ENCODE measurements at regions not wholly inside any gene's neighbourhood (a gene's known extent, or its start where the extent isn't known, plus 50 kb on each side); places are given as distances from the start of the nearest gene placed in this dataset.

- CTCF ChIA-PET = no interaction called here
- H3K27me3 Mint-ChIP-seq = peaks cover 1% of the 10 kb centered on the region
- POLR2A ChIA-PET = no interaction called here
- no peak for DNase-seq
- no peaks in the 10 kb centered on the region for H3K9me3 Mint-ChIP-seq
- no peaks in the 10 kb centered on the region for H3K36me3 Mint-ChIP-seq (ENCODE audit: low read depth)
- H3K4me1 Mint-ChIP-seq = no peaks in the 10 kb centered on the region
- no peak overlapping the region for H3K4me3 Mint-ChIP-seq
- no peak overlapping the region for H3K27ac Mint-ChIP-seq
These were observed 248.8 kb downstream of the CTH start for GRCh38 chr1:70659891-70660290.

DNA sequence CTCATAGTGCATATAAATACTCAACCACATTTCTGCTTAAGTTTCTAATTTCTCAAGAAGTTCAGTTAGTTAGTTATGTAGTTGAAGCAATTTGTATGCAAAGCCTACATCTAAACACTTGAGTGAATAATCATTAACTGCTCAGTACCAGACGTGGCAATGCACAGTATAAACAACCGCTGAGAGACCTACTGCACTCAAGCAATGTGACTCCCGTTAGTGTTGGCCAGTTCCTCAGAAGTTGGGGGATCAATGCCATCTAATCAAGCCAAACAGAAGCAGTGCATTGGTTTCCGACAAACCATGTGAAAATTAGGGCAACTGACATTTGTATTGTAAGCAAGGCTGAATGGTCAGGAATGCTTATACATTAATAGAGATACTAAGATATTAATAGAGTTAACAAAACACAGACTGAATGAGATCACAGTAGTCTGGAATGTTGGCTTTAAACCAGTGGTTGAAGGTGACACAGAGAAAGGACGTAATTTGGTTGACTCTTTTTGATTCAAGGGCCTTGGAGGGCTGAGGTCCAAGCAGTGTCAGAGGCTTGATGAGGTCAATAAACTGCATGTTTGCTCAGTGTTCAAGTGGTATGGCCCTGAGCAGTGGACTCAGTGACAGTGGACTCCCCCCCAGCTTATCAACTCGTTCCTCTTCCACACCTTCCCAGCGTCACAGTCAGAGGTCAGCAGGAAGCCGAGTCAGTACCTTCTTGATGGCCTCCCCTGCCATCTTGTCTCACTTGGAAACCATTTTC lies 255.5 kb downstream of the CTH start:
- Mint-ChIP-seq H3K36me3 (ENCODE audit: low read depth) (no peaks in the 10 kb centered on the region), H3K4me3 (no peak overlapping the region), H3K4me1 (no peaks in the 10 kb centered on the region), H3K27ac (no peak overlapping the region), H3K27me3 (no peaks in the 10 kb centered on the region), H3K9me3 (no peaks in the 10 kb centered on the region)
- CTCF ChIA-PET = no interaction called here
- POLR2A ChIA-PET = no interaction called here
- DNase-seq = no peak

DNA sequence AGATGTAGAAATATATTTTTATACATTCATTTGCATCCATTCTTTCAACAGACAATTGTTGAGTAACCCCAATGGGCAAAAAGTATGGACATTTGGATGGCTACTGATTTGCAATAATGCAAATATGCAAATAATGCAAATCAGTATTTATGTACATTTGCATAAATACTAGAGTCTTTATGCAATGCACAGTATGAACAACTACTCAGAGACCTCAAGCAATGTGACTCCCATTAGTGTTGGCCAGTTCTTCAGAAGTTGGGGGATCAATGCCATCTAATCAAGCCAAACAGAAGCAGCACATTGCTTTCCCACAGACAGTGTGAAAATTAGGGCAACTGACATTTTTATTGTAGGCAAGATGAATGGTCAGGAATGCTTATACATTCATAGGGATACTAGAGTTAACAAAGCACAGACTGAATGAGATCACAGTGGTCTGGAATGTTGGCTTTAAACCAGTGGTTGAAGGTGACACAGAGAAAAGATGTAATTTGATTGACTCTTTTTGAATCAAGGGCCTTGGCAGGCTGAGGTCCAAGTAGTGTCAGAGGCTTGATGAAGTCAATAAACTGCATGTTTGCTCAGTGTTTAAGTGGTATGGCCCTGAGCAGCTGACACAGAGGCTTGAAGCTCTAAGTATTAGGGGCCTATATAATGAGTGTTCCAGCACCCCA lies 256.6 kb downstream of the CTH start:
- H3K27me3 Mint-ChIP-seq = no peaks in the 10 kb centered on the region

GRCh38 chr1:70671006-70671405 lies 259.9 kb downstream of the CTH start:
- CTCF ChIA-PET = no interaction called here
- Mint-ChIP-seq H3K9me3 (no peaks in the 10 kb centered on the region), H3K27ac (no peak overlapping the region), H3K36me3 (ENCODE audit: low read depth) (no peaks in the 10 kb centered on the region), H3K4me3 (no peak overlapping the region), H3K27me3 (peaks cover 2% of the 10 kb centered on the region), H3K4me1 (peaks cover 3% of the 10 kb centered on the region)
- no peak for DNase-seq
- POLR2A ChIA-PET = no interaction called here

More for the DNA sequence above, 256.6 kb downstream of the CTH start:
- Mint-ChIP-seq H3K9me3 (no peaks in the 10 kb centered on the region), H3K4me3 (no peak overlapping the region), H3K36me3 (ENCODE audit: low read depth) (no peaks in the 10 kb centered on the region), H3K27ac (no peak overlapping the region), H3K4me1 (no peaks in the 10 kb centered on the region)
- no peak for DNase-seq
- CTCF ChIA-PET = no interaction called here
- POLR2A ChIA-PET = no interaction called here

DNA sequence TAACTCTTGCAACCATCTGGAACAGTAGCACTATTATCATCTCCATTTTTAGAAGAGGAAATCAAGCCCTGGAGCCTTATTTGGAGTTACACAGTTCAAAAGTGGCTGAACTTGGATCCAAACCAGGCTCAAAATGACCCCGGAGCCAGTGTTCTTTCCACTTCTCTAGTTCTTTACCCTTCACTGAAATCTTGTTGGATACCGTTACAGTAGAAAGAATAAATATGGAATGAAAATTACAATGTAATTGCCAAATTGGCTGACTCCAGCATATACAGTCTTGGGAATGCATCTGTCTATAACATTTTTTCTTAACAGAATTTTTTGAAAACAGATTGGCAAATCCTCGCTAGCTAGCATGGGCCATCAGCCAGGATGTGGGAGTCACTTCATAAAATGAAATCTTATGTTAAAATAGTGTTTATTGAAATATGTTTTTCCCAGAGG lies 261.4 kb downstream of the CTH start:
- Mint-ChIP-seq H3K4me3 (no peak overlapping the region), H3K27ac (no peak overlapping the region), H3K9me3 (no peaks in the 10 kb centered on the region), H3K36me3 (ENCODE audit: low read depth) (no peaks in the 10 kb centered on the region), H3K27me3 (peaks cover 4% of the 10 kb centered on the region), H3K4me1 (peaks cover 3% of the 10 kb centered on the region)
- CTCF ChIA-PET = no interaction called here
- no peak for DNase-seq
- POLR2A ChIA-PET = no interaction called here

DNA sequence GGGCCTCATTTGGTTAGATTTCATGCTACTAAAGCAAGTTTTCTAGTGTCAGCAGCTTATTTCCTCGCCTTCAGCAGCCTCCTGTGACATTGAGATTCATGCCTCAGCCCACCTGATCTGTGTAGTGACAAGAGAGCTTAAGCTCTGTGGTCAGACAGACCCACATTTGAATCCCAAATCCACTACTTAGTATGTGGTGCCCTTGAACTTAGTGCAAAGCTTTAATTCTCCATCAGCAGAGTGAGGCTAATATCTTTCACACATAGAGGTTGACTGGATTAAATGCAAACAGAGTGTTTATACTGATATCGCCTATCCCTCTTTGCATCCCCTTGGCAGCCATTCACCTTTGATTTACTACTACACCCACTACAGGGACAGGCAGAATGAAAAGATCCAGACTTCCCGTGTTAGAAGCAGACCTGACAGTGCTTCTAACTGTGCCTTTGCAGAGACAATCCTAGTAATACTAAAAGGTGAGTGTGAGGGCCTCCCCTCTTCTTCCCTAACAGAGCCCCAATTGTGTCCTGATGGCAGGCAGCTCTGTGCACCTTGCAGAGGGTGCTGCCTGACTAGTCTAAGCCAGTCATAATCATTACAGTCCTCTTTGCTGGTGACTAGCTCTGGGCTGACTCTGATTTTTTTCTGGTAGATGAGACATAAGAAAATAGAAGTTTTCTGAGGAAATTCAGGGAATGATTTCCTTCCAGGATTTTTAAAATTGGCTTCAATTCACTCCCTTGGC lies 264.0 kb downstream of the CTH start:
- Mint-ChIP-seq H3K4me3 (no peak overlapping the region), H3K36me3 (ENCODE audit: low read depth) (no peaks in the 10 kb centered on the region), H3K27ac (no peak overlapping the region), H3K4me1 (peaks cover 3% of the 10 kb centered on the region), H3K9me3 (no peaks in the 10 kb centered on the region), H3K27me3 (peaks cover 4% of the 10 kb centered on the region)
- ChIA-PET CTCF (no interaction called here), POLR2A (no interaction called here)
- no peak for DNase-seq

DNA sequence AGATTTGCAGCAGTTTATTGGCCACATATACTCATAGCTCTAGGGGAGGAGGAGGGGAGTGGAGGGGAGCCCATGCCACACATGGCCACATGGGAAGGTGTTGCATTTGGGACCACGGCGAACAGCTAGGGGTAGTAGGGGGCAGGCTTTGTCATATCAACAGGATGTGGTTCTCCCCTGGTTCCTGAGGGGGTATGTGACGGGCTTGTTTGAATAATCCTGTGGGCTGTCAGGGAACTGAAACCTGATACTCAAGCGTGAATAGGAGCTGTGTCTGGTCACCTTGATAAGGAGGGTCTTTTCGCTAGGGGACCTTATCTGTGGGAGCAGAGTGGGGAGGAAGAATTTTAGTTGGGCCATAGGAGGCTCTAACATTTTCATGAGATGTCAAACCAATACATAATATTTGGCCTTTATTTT lies 264.7 kb downstream of the CTH start:
- CTCF ChIA-PET = no interaction called here
- H3K9me3 Mint-ChIP-seq = no peaks in the 10 kb centered on the region
- no peak overlapping the region for H3K4me3 Mint-ChIP-seq
- no peak for DNase-seq
- H3K36me3 Mint-ChIP-seq (ENCODE audit: low read depth) = no peaks in the 10 kb centered on the region
- H3K27ac Mint-ChIP-seq = no peak overlapping the region
- peaks cover 4% of the 10 kb centered on the region for H3K27me3 Mint-ChIP-seq
- H3K4me1 Mint-ChIP-seq = peaks cover 3% of the 10 kb centered on the region
- POLR2A ChIA-PET = no interaction called here

GRCh38 chr1:70685300-70686286 lies 274.5 kb downstream of the CTH start:
- peak; percentile 54 for DNase-seq
- Mint-ChIP-seq H3K36me3 (ENCODE audit: low read depth) (no peaks in the 10 kb centered on the region), H3K9me3 (no peaks in the 10 kb centered on the region), H3K4me3 (no peak overlapping the region), H3K27ac (no peak overlapping the region), H3K4me1 (no peaks in the 10 kb centered on the region), H3K27me3 (no peaks in the 10 kb centered on the region)
- CTCF ChIA-PET = interaction anchor here (0.6 kb wide), 1 partner anchor 361 kb away, joined by 3 read pairs; the partner anchor contains the start of gene PTGER3
- POLR2A ChIA-PET = no interaction called here

- no peaks in the 10 kb centered on the region for H3K36me3 Mint-ChIP-seq (ENCODE audit: low read depth)
- H3K9me3 Mint-ChIP-seq = no peaks in the 10 kb centered on the region
- ChIA-PET POLR2A (no interaction called here), CTCF (no interaction called here)
- H3K4me3 Mint-ChIP-seq = no peak overlapping the region
- DNase-seq = no peak
- H3K27ac Mint-ChIP-seq = no peak overlapping the region
- H3K4me1 Mint-ChIP-seq = no peaks in the 10 kb centered on the region
- no peaks in the 10 kb centered on the region for H3K27me3 Mint-ChIP-seq
These were observed 277.5 kb downstream of the CTH start for GRCh38 chr1:70688580-70688979.

GRCh38 chr1:70706381-70707037 lies 295.4 kb downstream of the CTH start:
- peaks cover 7% of the 10 kb centered on the region for H3K27me3 Mint-ChIP-seq
- H3K36me3 Mint-ChIP-seq (ENCODE audit: low read depth) = no peaks in the 10 kb centered on the region
- CTCF ChIA-PET = no interaction called here
- no peaks in the 10 kb centered on the region for H3K4me1 Mint-ChIP-seq
- H3K9me3 Mint-ChIP-seq = no peaks in the 10 kb centered on the region
- H3K4me3 Mint-ChIP-seq = no peak overlapping the region
- no peak for DNase-seq
- no peak overlapping the region for H3K27ac Mint-ChIP-seq
- POLR2A ChIA-PET = no interaction called here

DNA sequence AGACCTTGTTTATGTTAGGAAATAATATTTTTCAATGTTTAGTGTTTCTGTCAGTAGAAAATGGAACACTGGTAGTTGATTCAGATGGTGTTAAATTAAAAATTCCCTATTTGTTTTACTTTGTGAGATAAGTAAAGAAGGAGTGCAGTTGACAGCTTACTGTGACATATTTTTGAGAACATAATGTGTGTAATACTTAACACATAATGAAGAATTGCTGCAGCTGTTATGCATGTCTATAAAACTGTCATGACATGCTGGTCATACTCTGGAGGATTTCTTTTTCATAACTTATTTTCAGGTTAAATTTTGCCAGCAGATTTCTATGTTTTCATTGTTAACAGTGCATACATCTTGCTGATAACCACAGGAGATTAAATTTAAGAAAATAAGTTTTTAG lies 296.1 kb downstream of the CTH start:
- DNase-seq = no peak
- H3K4me1 Mint-ChIP-seq = no peaks in the 10 kb centered on the region
- H3K36me3 Mint-ChIP-seq (ENCODE audit: low read depth) = no peaks in the 10 kb centered on the region
- no peak overlapping the region for H3K4me3 Mint-ChIP-seq
- no peaks in the 10 kb centered on the region for H3K9me3 Mint-ChIP-seq
- CTCF ChIA-PET = no interaction called here
- POLR2A ChIA-PET = no interaction called here
- H3K27ac Mint-ChIP-seq = no peak overlapping the region
- peaks cover 7% of the 10 kb centered on the region for H3K27me3 Mint-ChIP-seq

GRCh38 chr1:70714149-70714548 lies 303.1 kb downstream of the CTH start:
- Mint-ChIP-seq H3K9me3 (no peaks in the 10 kb centered on the region), H3K27me3 (no peaks in the 10 kb centered on the region), H3K36me3 (ENCODE audit: low read depth) (no peaks in the 10 kb centered on the region), H3K27ac (no peak overlapping the region), H3K4me3 (no peak overlapping the region), H3K4me1 (no peaks in the 10 kb centered on the region)
- ChIA-PET CTCF (no interaction called here), POLR2A (no interaction called here)
- DNase-seq = no peak
